ENCODE measurements at regions not wholly inside any gene's neighbourhood (a gene's known extent, or its start where the extent isn't known, plus 50 kb on each side); places are given as distances from the start of the nearest gene placed in this dataset.

GRCh38 chr5:86671536-86671935 is 53.8 kb downstream of the COX7C start:
- no peak overlapping the region for H3K27ac ChIP-seq
- intact Hi-C loops (cut with DNase I), result no loop called here
- H3K4me3 ChIP-seq, result no peak overlapping the region
- DNase-seq, result no peak
- no peaks in the 10 kb centered on the region for H3K4me1 ChIP-seq
- H3K36me3 ChIP-seq, result no peaks in the 10 kb centered on the region
- no peak overlapping the region for H3K9ac ChIP-seq (ENCODE audit: low read depth in 2 of 2, low read length in 2 of 2)
- H3K9me3 ChIP-seq, result no peaks in the 10 kb centered on the region
- no peak for TF ChIP-seq CTCF (IDR thresholded peaks at IDR 0.05)
- no peaks in the 10 kb centered on the region for H3K27me3 ChIP-seq

- no peak for TF ChIP-seq CTCF (IDR thresholded peaks at IDR 0.05)
- no peak overlapping the region for H3K9ac ChIP-seq (ENCODE audit: low read depth in 2 of 2, low read length in 2 of 2)
- no peaks in the 10 kb centered on the region for H3K36me3 ChIP-seq
- DNase-seq, result no peak
- H3K4me1 ChIP-seq, result no peaks in the 10 kb centered on the region
- H3K27ac ChIP-seq, result no peak overlapping the region
- no peaks in the 10 kb centered on the region for H3K9me3 ChIP-seq
- no peaks in the 10 kb centered on the region for H3K27me3 ChIP-seq
- intact Hi-C loops (cut with DNase I), result no loop called here
- no peak overlapping the region for H3K4me3 ChIP-seq
These were observed 56.3 kb downstream of the COX7C start for GRCh38 chr5:86674069-86674468.

- TF ChIP-seq CTCF (IDR thresholded peaks at IDR 0.05), result no peak
- H3K36me3 ChIP-seq, result no peaks in the 10 kb centered on the region
- H3K4me3 ChIP-seq, result no peak overlapping the region
- no peak overlapping the region for H3K27ac ChIP-seq
- no peak overlapping the region for H3K9ac ChIP-seq (ENCODE audit: low read depth in 2 of 2, low read length in 2 of 2)
- no peak for DNase-seq
- H3K9me3 ChIP-seq, result no peaks in the 10 kb centered on the region
- intact Hi-C loops (cut with DNase I), result no loop called here
- no peaks in the 10 kb centered on the region for H3K27me3 ChIP-seq
- H3K4me1 ChIP-seq, result no peaks in the 10 kb centered on the region
These were observed 57.6 kb downstream of the COX7C start for GRCh38 chr5:86675311-86675710.

GRCh38 chr5:86679529-86679928 is 61.8 kb downstream of the COX7C start:
- H3K27ac ChIP-seq, result no peak overlapping the region
- no peak overlapping the region for H3K4me3 ChIP-seq
- H3K9ac ChIP-seq (ENCODE audit: low read depth in 2 of 2, low read length in 2 of 2), result no peak overlapping the region
- TF ChIP-seq CTCF (IDR thresholded peaks at IDR 0.05), result peak; percentile 41
- DNase-seq, result peak; percentile 18
- intact Hi-C loops (cut with DNase I), result no loop called here
- no peaks in the 10 kb centered on the region for H3K36me3 ChIP-seq
- no peaks in the 10 kb centered on the region for H3K9me3 ChIP-seq
- no peaks in the 10 kb centered on the region for H3K4me1 ChIP-seq
- H3K27me3 ChIP-seq, result no peaks in the 10 kb centered on the region

GRCh38 chr5:86679949-86680348 is 62.2 kb downstream of the COX7C start:
- no peak overlapping the region for H3K4me3 ChIP-seq
- no peak for DNase-seq
- H3K36me3 ChIP-seq, result no peaks in the 10 kb centered on the region
- H3K9ac ChIP-seq (ENCODE audit: low read depth in 2 of 2, low read length in 2 of 2), result no peak overlapping the region
- no peak overlapping the region for H3K27ac ChIP-seq
- TF ChIP-seq CTCF (IDR thresholded peaks at IDR 0.05), result no peak
- H3K4me1 ChIP-seq, result no peaks in the 10 kb centered on the region
- no peaks in the 10 kb centered on the region for H3K9me3 ChIP-seq
- intact Hi-C loops (cut with DNase I), result no loop called here
- H3K27me3 ChIP-seq, result no peaks in the 10 kb centered on the region

GRCh38 chr5:86684222-86684621 is 66.5 kb downstream of the COX7C start:
- H3K27me3 ChIP-seq, result no peaks in the 10 kb centered on the region
- H3K36me3 ChIP-seq, result no peaks in the 10 kb centered on the region
- DNase-seq, result no peak
- no peaks in the 10 kb centered on the region for H3K4me1 ChIP-seq
- H3K27ac ChIP-seq, result no peak overlapping the region
- TF ChIP-seq CTCF (IDR thresholded peaks at IDR 0.05), result no peak
- H3K4me3 ChIP-seq, result no peak overlapping the region
- H3K9ac ChIP-seq (ENCODE audit: low read depth in 2 of 2, low read length in 2 of 2), result no peak overlapping the region
- intact Hi-C loops (cut with DNase I), result no loop called here
- H3K9me3 ChIP-seq, result no peaks in the 10 kb centered on the region
